ENCODE measurements at regions not wholly inside any gene's neighbourhood (a gene's known extent, or its start where the extent isn't known, plus 50 kb on each side); places are given as distances from the start of the nearest gene placed in this dataset.

- intact Hi-C loops (cut with DNase I): no loop called here
- Histone ChIP-seq H3K27ac (no peak overlapping the region), H3K9me3 (no peaks in the 10 kb centered on the region), H3K36me3 (no peaks in the 10 kb centered on the region), H3K27me3 (no peaks in the 10 kb centered on the region), H3K4me3 (no peak overlapping the region), H3K4me1 (no peaks in the 10 kb centered on the region)
- no peak for DNase-seq
- no peak for ATAC-seq
- no peak for TF ChIP-seq CTCF (IDR thresholded peaks at IDR 0.05)
Observed at GRCh38 chr11:22479971-22480720, 142.0 kb downstream of the SLC17A6 start.

- no peaks in the 10 kb centered on the region for H3K9me3 ChIP-seq
- H3K27ac ChIP-seq: no peak overlapping the region
- no peaks in the 10 kb centered on the region for H3K27me3 ChIP-seq
- no peaks in the 10 kb centered on the region for H3K4me1 ChIP-seq
- H3K4me3 ChIP-seq: no peak overlapping the region
- intact Hi-C loops (cut with DNase I): no loop called here
- TF ChIP-seq CTCF (IDR thresholded peaks at IDR 0.05): no peak
- DNase-seq (no peak), ATAC-seq (no peak)
- H3K36me3 ChIP-seq: no peaks in the 10 kb centered on the region
Observed at GRCh38 chr11:22479208-22479607, 141.0 kb downstream of the SLC17A6 start.

- intact Hi-C loops (cut with DNase I): no loop called here
- no peaks in the 10 kb centered on the region for H3K9me3 ChIP-seq
- no peak overlapping the region for H3K4me3 ChIP-seq
- no peaks in the 10 kb centered on the region for H3K4me1 ChIP-seq
- no peak for TF ChIP-seq CTCF (IDR thresholded peaks at IDR 0.05)
- DNase-seq (no peak), ATAC-seq (no peak)
- no peaks in the 10 kb centered on the region for H3K27me3 ChIP-seq
- H3K36me3 ChIP-seq: no peaks in the 10 kb centered on the region
- no peak overlapping the region for H3K27ac ChIP-seq
Observed at GRCh38 chr11:22478169-22478568, 140.0 kb downstream of the SLC17A6 start.

GRCh38 chr11:22477312-22477711 is 139.1 kb downstream of the SLC17A6 start:
- Histone ChIP-seq H3K4me1 (no peaks in the 10 kb centered on the region), H3K9me3 (no peaks in the 10 kb centered on the region), H3K36me3 (no peaks in the 10 kb centered on the region), H3K27me3 (no peaks in the 10 kb centered on the region), H3K4me3 (no peak overlapping the region), H3K27ac (no peak overlapping the region)
- ATAC-seq (no peak), DNase-seq (no peak)
- TF ChIP-seq CTCF (IDR thresholded peaks at IDR 0.05): no peak
- intact Hi-C loops (cut with DNase I): no loop called here

- H3K4me3 ChIP-seq: no peak overlapping the region
- ATAC-seq: no peak
Observed at GRCh38 chr11:22476589-22476988, 138.4 kb downstream of the SLC17A6 start.

More at GRCh38 chr11:22476589-22476988, 138.4 kb downstream of the SLC17A6 start:
- Histone ChIP-seq H3K27ac (no peak overlapping the region), H3K4me1 (no peaks in the 10 kb centered on the region), H3K27me3 (no peaks in the 10 kb centered on the region), H3K9me3 (no peaks in the 10 kb centered on the region), H3K36me3 (no peaks in the 10 kb centered on the region)
- TF ChIP-seq CTCF (IDR thresholded peaks at IDR 0.05): no peak
- no peak for DNase-seq
- intact Hi-C loops (cut with DNase I): no loop called here

Data from upper lobe of right lung (tissue), 1 donor.